ENCODE measurements at regions not wholly inside any gene's neighbourhood (a gene's known extent, or its start where the extent isn't known, plus 50 kb on each side); places are given as distances from the start of the nearest gene placed in this dataset.

GRCh38 chr5:175181331-175181730, 262.7 kb downstream of the DRD1 start (continued):
- TF ChIP-seq MAZ (IDR thresholded peaks at IDR 0.05; ENCODE audit: borderline replicate concordance, low read depth, low read length): no peak

GRCh38 chr5:175170899-175171298, 273.1 kb downstream of the DRD1 start:
- H2BK5ac ChIP-seq (ENCODE audit: low read depth, low read length, poor library complexity, severe bottlenecking): no peak overlapping the region
- H3K36me3 ChIP-seq (ENCODE audit: control insufficient read depth, insufficient read depth, low read length): no peaks in the 10 kb centered on the region
- intact Hi-C loops (cut with micrococcal nuclease): no loop called here
- DNase-seq (no peak), ATAC-seq (ENCODE audit: low read depth) (no peak)
- no peaks in the 10 kb centered on the region for H3K9me3 ChIP-seq (ENCODE audit: control insufficient read depth, insufficient read depth, low read length)
- TF ChIP-seq MXI1 (IDR thresholded peaks at IDR 0.05; ENCODE audit: borderline replicate concordance, low read depth, low read length): no peak
- no peak for TF ChIP-seq RFX5 (IDR thresholded peaks at IDR 0.05; ENCODE audit: low read depth, low read length)
- H3K9ac ChIP-seq (ENCODE audit: low read depth, low read length): no peak overlapping the region
- H2BK15ac ChIP-seq (ENCODE audit: low read depth, low read length): no peak overlapping the region
- dilution Hi-C loops (cut with HindIII; ENCODE audit: low sequenced_read_pairs, unreplicated experiment): no loop called here
- H4K5ac ChIP-seq (ENCODE audit: low read depth, low read length): no peak overlapping the region
- CTCF ChIA-PET: no interaction called here
- no peak overlapping the region for H3K27ac ChIP-seq (ENCODE audit: insufficient read depth, low read length)
- H4K8ac ChIP-seq (ENCODE audit: low read depth in 2 of 2, low read length in 2 of 2): no peak overlapping the region
- H3K4me2 ChIP-seq (ENCODE audit: low read depth, low read length): no peak overlapping the region
- H3K4me3 ChIP-seq (ENCODE audit: insufficient read depth, low read depth, low read length): no peak overlapping the region
- no peaks in the 10 kb centered on the region for H3K9me1 ChIP-seq (ENCODE audit: insufficient read depth, low read length)
- H4K91ac ChIP-seq (ENCODE audit: insufficient read depth, low read depth, low read length): no peak overlapping the region
- H3K4me1 ChIP-seq (ENCODE audit: control insufficient read depth, insufficient read depth, low read length): no peaks in the 10 kb centered on the region
- no peak overlapping the region for H3K18ac ChIP-seq (ENCODE audit: low read depth, low read length)
- H2AK5ac ChIP-seq (ENCODE audit: low read depth, low read length): no peak overlapping the region
- POLR2A ChIA-PET (ENCODE audit: unreplicated experiment): no interaction called here
- H3K14ac ChIP-seq (replicated peaks; ENCODE audit: low read depth, low read length): no peak overlapping the region
- no peaks in the 10 kb centered on the region for H4K20me1 ChIP-seq (ENCODE audit: insufficient read depth, low read length)
- in situ Hi-C loops (cut with MboI; ENCODE audit: low sequenced_read_pairs): no loop called here
- H3K27me3 ChIP-seq (ENCODE audit: control insufficient read depth, insufficient read depth, low read length): peaks cover 2% of the 10 kb centered on the region; the same call in 1 of the 2 replicates
- no peak overlapping the region for H3K4ac ChIP-seq (ENCODE audit: low read depth, low read length)
- no peak overlapping the region for H2AK9ac ChIP-seq (replicated peaks; ENCODE audit: low read depth, low read length, poor library complexity)
- BruUV-seq (replicated peaks): no TSS peak
- H3K56ac ChIP-seq (ENCODE audit: extremely low read depth, insufficient read depth, low read length): no peak overlapping the region
- H3K23ac ChIP-seq (ENCODE audit: low read depth, low read length): no peak overlapping the region
- H2BK20ac ChIP-seq (ENCODE audit: low read depth, low read length): no peak overlapping the region
- no peak overlapping the region for H2BK120ac ChIP-seq (ENCODE audit: low read depth, low read length)
- no peaks in the 10 kb centered on the region for H3K79me1 ChIP-seq (ENCODE audit: low read depth in 1 of 2, low read length in 2 of 2)
- no CpG with 5 or more reads among the region's 1 CpG for WGBS, 2 experiments (ENCODE audit: extremely low coverage in 2 of 2, insufficient read length in 1 of 2)
- H2AFZ ChIP-seq (replicated peaks; ENCODE audit: low read length, poor library complexity): no peak overlapping the region
